IMR-90 (cell line): ENCODE measurements at regions not wholly inside any gene's neighbourhood (a gene's known extent, or its start where the extent isn't known, plus 50 kb on each side); places are given as distances from the start of the nearest gene placed in this dataset.

Source experiments
- ATAC-seq: fragments of 200-7000 bp; cut with Tn5 transposase; 2 replicates; pipeline ENCODE4 v1.9.1; 2020; ENCODE audit warnings: low read depth, mild to moderate bottlenecking, moderate library complexity
- BruUV-seq: library from RNA; stranded (reverse); fragments of 400-500 nt; replicated peaks from 2 replicates; lab custom pipeline; 2021; lab: Mats Ljungman, UMichigan
- CTCF ChIA-PET: fragments of 300-600 bp; formaldehyde crosslinking; extraction: SDS; loops from one replicate; lab custom pipeline; 2021; ENCODE audit warnings: antibody characterized with exemption; lab: Yijun Ruan, JAX
- POLR2A ChIA-PET: fragments of 300-600 bp; sonication (Branson Sonifier 250); formaldehyde crosslinking; loops from one replicate; lab custom pipeline; 2022; ENCODE audit warnings: antibody characterized with exemption; ENCODE audit not compliant: unreplicated experiment; lab: Charles Lee
- DNase-seq: peaks from one replicate; pipeline ENCODE4 v3.0.0; 2013
- H2AFZ ChIP-seq: replicated peaks from 2 replicates; pipeline ENCODE3; 2013; ENCODE audit warnings: low read length, mild to moderate bottlenecking; ENCODE audit not compliant: poor library complexity
- H2AK5ac ChIP-seq: 2 replicates; pipeline ENCODE4 v1.6.1; 2013; ENCODE audit warnings: low read depth, low read length, inconsistent platforms
- H2AK9ac ChIP-seq: replicated peaks from 2 replicates; pipeline ENCODE3; 2013; ENCODE audit warnings: mild to moderate bottlenecking, low read depth, low read length, moderate library complexity; ENCODE audit not compliant: poor library complexity
- H2BK120ac ChIP-seq: 2 replicates; pipeline ENCODE4 v1.6.1; 2013; ENCODE audit warnings: low read depth, low read length, inconsistent platforms
- H2BK15ac ChIP-seq: 3 replicates; pipeline ENCODE4 v1.6.1; 2013; ENCODE audit warnings: low read depth, low read length, inconsistent platforms
- H2BK20ac ChIP-seq: 2 replicates; pipeline ENCODE4 v1.6.1; 2013; ENCODE audit warnings: low read depth, mild to moderate bottlenecking, inconsistent platforms, low read length, moderate library complexity
- H2BK5ac ChIP-seq: 2 replicates; pipeline ENCODE4 v1.6.1; 2013; ENCODE audit warnings: mild to moderate bottlenecking, low read depth, low read length, inconsistent platforms; ENCODE audit not compliant: poor library complexity, severe bottlenecking
- H3K14ac ChIP-seq: replicated peaks from 2 replicates; pipeline ENCODE4 v1.6.1; 2013; ENCODE audit warnings: low read depth, low read length, inconsistent platforms
- H3K18ac ChIP-seq: 2 replicates; pipeline ENCODE4 v1.6.1; 2013; ENCODE audit warnings: low read depth, low read length, control low read depth
- H3K23ac ChIP-seq: 2 replicates; pipeline ENCODE4 v1.6.1; 2013; ENCODE audit warnings: low read depth, low read length, inconsistent platforms
- H3K27ac ChIP-seq: 2 replicates; pipeline ENCODE4 v1.5.1; 2013; ENCODE audit warnings: mild to moderate bottlenecking, control low read depth, low read length; ENCODE audit not compliant: insufficient read depth
- H3K27me3 ChIP-seq: 2 replicates; pipeline ENCODE4 v1.6.1; 2013; ENCODE audit warnings: low read length; ENCODE audit not compliant: control insufficient read depth, insufficient read depth
- H3K36me3 ChIP-seq: 2 replicates; pipeline ENCODE4 v1.6.1; 2013; ENCODE audit warnings: low read length, mixed read lengths; ENCODE audit not compliant: control insufficient read depth, insufficient read depth
- H3K4ac ChIP-seq: 2 replicates; pipeline ENCODE4 v1.6.1; 2013; ENCODE audit warnings: low read depth, low read length, inconsistent platforms
- H3K4me1 ChIP-seq: 2 replicates; pipeline ENCODE4 v1.6.1; 2013; ENCODE audit warnings: low read length, mixed read lengths; ENCODE audit not compliant: control insufficient read depth, insufficient read depth
- H3K4me2 ChIP-seq: 2 replicates; pipeline ENCODE4 v1.6.1; 2013; ENCODE audit warnings: low read depth, mild to moderate bottlenecking, control low read depth, low read length, moderate library complexity
- H3K4me3 ChIP-seq: 2 replicates; pipeline ENCODE4 v1.5.1; 2013; ENCODE audit warnings: low read depth, mild to moderate bottlenecking, control low read depth, low read length, moderate library complexity; ENCODE audit not compliant: insufficient read depth
- H3K56ac ChIP-seq: 2 replicates; pipeline ENCODE4 v1.6.1; 2013; ENCODE audit warnings: low read length, inconsistent platforms; ENCODE audit not compliant: insufficient read depth; ENCODE audit errors: extremely low read depth
- H3K79me1 ChIP-seq, 2 experiments: 2 replicates each; pipeline ENCODE4 v1.6.1; 2013; ENCODE audit warnings: low read length in 2 of 2, inconsistent platforms in 1 of 2, low read depth in 1 of 2
- H3K9ac ChIP-seq: 2 replicates; pipeline ENCODE4 v1.6.1; 2013; ENCODE audit warnings: low read depth, low read length, control low read depth
- H3K9me1 ChIP-seq: 2 replicates; pipeline ENCODE4 v1.6.1; 2013; ENCODE audit warnings: low read length, inconsistent platforms; ENCODE audit not compliant: insufficient read depth
- H3K9me3 ChIP-seq: 2 replicates; pipeline ENCODE4 v1.6.1; 2013; ENCODE audit warnings: low read length; ENCODE audit not compliant: control insufficient read depth, insufficient read depth
- H4K20me1 ChIP-seq: 2 replicates; pipeline ENCODE4 v1.6.1; 2013; ENCODE audit warnings: low read length, inconsistent platforms; ENCODE audit not compliant: insufficient read depth
- H4K5ac ChIP-seq: 2 replicates; pipeline ENCODE4 v1.6.1; 2013; ENCODE audit warnings: mild to moderate bottlenecking, low read depth, low read length, control low read depth
- H4K8ac ChIP-seq, 2 experiments: 2 replicates each; pipeline ENCODE4 v1.6.1; 2013; ENCODE audit warnings: low read depth in 2 of 2, low read length in 2 of 2, control low read depth in 1 of 2, inconsistent platforms in 1 of 2
- H4K91ac ChIP-seq: 2 replicates; pipeline ENCODE4 v1.6.1; 2013; ENCODE audit warnings: low read depth, low read length, inconsistent platforms; ENCODE audit not compliant: insufficient read depth
- MAFK ChIP-seq: IDR thresholded peaks from 2 replicates; pipeline ENCODE4 v1.6.1; 2012; ENCODE audit warnings: low read depth, low read length, improper control_type of control experiment
- WGBS, 2 experiments: methylation state at CpG; one replicate each; pipeline versions ENCODE4 v1.1.5 to v1.1.7; 2013; ENCODE audit warnings: missing lambda C conversion rate in 2 of 2; ENCODE audit not compliant: insufficient read length in 1 of 2; ENCODE audit errors: extremely low coverage in 2 of 2; 5-methylcytosine and 5-hydroxymethylcytosine counted together
- dilution Hi-C: fragments of 300-500 bp; cut with HindIII; formaldehyde crosslinking; loops from one replicate; pipeline ENCODE4 v1.14.3; 2018; ENCODE audit warnings: low sequenced_read_pairs; ENCODE audit not compliant: unreplicated experiment
- in situ Hi-C: fragments of 300-500 bp; cut with MboI; formaldehyde crosslinking; loops from 3 replicates; pipeline ENCODE4 v1.14.3; 2019; ENCODE audit warnings: low sequenced_read_pairs, inconsistent platforms, mixed read lengths
- intact Hi-C: fragments of 100-400 bp; cut with micrococcal nuclease; formaldehyde crosslinking; loops from 2 replicates; pipeline ENCODE4 v1.10.0; 2022
- TF ChIP-seq, protein P1 (sequence below): fragments of 150-350 bp; IDR thresholded peaks from 2 replicates; pipeline ENCODE4 v1.6.1; 2016; ENCODE audit warnings: low read depth, mild to moderate bottlenecking, low read length, moderate library complexity, borderline replicate concordance

DNA sequence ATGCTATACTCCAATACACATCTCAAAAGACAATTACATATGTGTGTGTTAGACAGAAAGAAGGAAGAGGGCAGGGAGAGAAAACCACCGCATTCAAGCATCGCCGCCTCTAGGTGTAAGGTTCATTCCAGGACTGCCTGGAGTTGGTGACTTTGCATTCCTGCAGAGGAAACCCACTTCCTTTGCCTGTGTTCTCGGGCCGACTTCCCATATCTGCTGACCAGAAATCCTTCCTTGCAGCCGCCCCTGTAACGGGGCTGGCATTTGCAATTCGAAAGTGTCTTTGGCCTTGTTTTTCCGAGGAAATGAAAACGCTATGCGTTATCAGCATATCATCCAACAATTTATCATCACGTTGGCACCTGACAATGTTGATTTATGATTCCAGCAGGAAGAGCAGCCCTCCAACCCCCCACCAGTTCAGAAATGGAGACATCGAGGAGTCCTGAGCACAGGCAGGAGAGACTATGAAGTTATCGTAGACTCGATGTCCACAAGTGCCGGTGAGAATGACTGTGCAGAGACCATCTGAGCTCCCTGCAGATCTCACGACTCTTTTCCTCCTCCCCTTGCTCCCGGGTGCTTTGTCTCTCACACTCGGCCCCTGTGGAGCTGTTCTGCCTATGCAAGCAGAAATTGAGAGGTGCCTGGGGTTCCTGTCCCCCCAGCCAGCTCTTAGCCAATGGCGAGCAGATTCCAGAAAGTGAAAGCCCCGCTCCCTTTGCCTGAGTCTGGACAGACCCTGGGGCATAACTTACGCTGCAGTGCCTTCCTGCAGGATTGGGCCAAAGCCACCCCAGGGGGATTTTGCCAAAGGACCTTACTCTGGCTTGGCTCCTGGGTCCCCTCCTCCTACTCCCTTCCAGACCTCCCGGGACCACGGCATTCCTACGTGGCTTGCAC is 68.9 kb upstream of the FOXK1 start:
- H2BK15ac ChIP-seq = no peak overlapping the region
- 0 out of 2 replicates have a peak, but pooled peaks have one; percentile 8 for TF ChIP-seq MAFK
- TF ChIP-seq, protein P1, sequence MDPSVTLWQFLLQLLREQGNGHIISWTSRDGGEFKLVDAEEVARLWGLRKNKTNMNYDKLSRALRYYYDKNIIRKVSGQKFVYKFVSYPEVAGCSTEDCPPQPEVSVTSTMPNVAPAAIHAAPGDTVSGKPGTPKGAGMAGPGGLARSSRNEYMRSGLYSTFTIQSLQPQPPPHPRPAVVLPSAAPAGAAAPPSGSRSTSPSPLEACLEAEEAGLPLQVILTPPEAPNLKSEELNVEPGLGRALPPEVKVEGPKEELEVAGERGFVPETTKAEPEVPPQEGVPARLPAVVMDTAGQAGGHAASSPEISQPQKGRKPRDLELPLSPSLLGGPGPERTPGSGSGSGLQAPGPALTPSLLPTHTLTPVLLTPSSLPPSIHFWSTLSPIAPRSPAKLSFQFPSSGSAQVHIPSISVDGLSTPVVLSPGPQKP = no peak
- peak overlapping the region; percentile 38 for H3K9ac ChIP-seq
- peak overlapping the region; percentile 20 for H3K4ac ChIP-seq
- H4K8ac ChIP-seq = peak overlapping the region; percentile 39 to 78; a peak in 3 of 4 replicates
- peak overlapping the region; percentile 44 for H2BK120ac ChIP-seq
- 22% methylated on average over 8 of the region's 25 CpGs; no CpG with 5 or more reads in 1 of the 2 experiments for WGBS, 2 experiments
- H3K4me2 ChIP-seq = peak overlapping the region; percentile 86
- peak overlapping the region; percentile 13 for H3K23ac ChIP-seq
- peak overlapping the region; percentile 47 for H2AK9ac ChIP-seq
- in situ Hi-C loops = loop anchor here (25.0 kb wide), 1 partner anchor 474 kb away; no protein-coding TSS in a partner anchor
- peak overlapping the region; percentile 70; the same call in 1 of the 2 replicates for H3K27ac ChIP-seq
- H2AK5ac ChIP-seq = no peak overlapping the region
- no peak overlapping the region for H3K4me3 ChIP-seq
- H3K18ac ChIP-seq = peak overlapping the region; percentile 41
- ChIA-PET POLR2A (interaction anchor here (1.2 kb wide), 1 partner anchor 162 kb away, joined by 3 read pairs; the partner anchor contains the start of gene AP5Z1), CTCF (interaction anchor here (0.6 to 2.3 kb wide), 2 partner anchors 17 to 18 kb away, joined by 3 to 8 read pairs; no protein-coding TSS in a partner anchor)
- H3K36me3 ChIP-seq = no peaks in the 10 kb centered on the region
- no peaks in the 10 kb centered on the region for H3K9me3 ChIP-seq
- intact Hi-C loops = loop anchor here (10.0 kb wide), 1 partner anchor 162 kb away; the partner anchor contains the start of gene AP5Z1
- DNase-seq (peak; percentile 29), ATAC-seq (peak; percentile 59)
- no peaks in the 10 kb centered on the region for H3K79me1 ChIP-seq
- H4K5ac ChIP-seq = peak overlapping the region; percentile 58
- H4K20me1 ChIP-seq = no peaks in the 10 kb centered on the region
- no TSS peak for BruUV-seq
- H2BK20ac ChIP-seq = 0 out of 2 replicates have a peak overlapping the region, but pooled peaks have one; percentile 13
- peak overlapping the region; percentile 64 for H3K14ac ChIP-seq
- H3K56ac ChIP-seq = peak overlapping the region; percentile 19; the same call in 1 of the 2 replicates
- H2AFZ ChIP-seq = peak overlapping the region; percentile 87
- H3K9me1 ChIP-seq = no peaks in the 10 kb centered on the region
- no peaks in the 10 kb centered on the region for H3K27me3 ChIP-seq
- H4K91ac ChIP-seq = 0 out of 2 replicates have a peak overlapping the region, but pooled peaks have one; percentile 37
- dilution Hi-C loops = no loop called here
- H2BK5ac ChIP-seq = no peak overlapping the region
- peaks cover 10% of the 10 kb centered on the region for H3K4me1 ChIP-seq
